CD8-positive, alpha-beta memory T cell (primary cell): ENCODE measurements at regions not wholly inside any gene's neighbourhood (a gene's known extent, or its start where the extent isn't known, plus 50 kb on each side); places are given as distances from the start of the nearest gene placed in this dataset.
"Not testable (repeated sequence)": the region's sequence is repeated elsewhere in the genome, so short reads cannot be mapped to it uniquely, and the experiment has no call there.

Experiments used
- CTCF ChIA-PET: fragments of 350-600 bp; sonication (Branson Sonifier 250); formaldehyde crosslinking; loops from one replicate; lab custom pipeline; 2021; ENCODE audit warnings: antibody characterized with exemption; lab: Charles Lee
- POLR2A ChIA-PET: fragments of 350-600 bp; sonication (Branson Sonifier 250); formaldehyde crosslinking; loops from one replicate; lab custom pipeline; 2021; ENCODE audit warnings: antibody characterized with exemption; lab: Charles Lee
- DNase-seq, 5 donors: peaks; one replicate each; pipeline versions ENCODE4 v3.0.0 to v3.0.0-alpha.2; 2020 to 2022; ENCODE audit warnings: mixed read lengths in 1 of 5
- H3K27ac ChIP-seq: one replicate; pipeline ENCODE4 v1.7.0; 2013; ENCODE audit warnings: low read depth, mild to moderate bottlenecking, low read length, moderate library complexity
- H3K27me3 ChIP-seq: 2 replicates; pipeline ENCODE4 v1.7.0; 2013; ENCODE audit warnings: low read length, mild to moderate bottlenecking; ENCODE audit not compliant: insufficient read depth, poor library complexity, severe bottlenecking
- H3K36me3 ChIP-seq: 2 replicates; pipeline ENCODE4 v1.7.0; 2013; ENCODE audit warnings: mild to moderate bottlenecking, low read length, moderate library complexity; ENCODE audit not compliant: insufficient read depth
- H3K4me1 ChIP-seq: 2 replicates; pipeline ENCODE4 v1.7.0; 2013; ENCODE audit warnings: mild to moderate bottlenecking, low read length, moderate library complexity; ENCODE audit not compliant: insufficient read depth
- H3K4me3 ChIP-seq: 2 replicates; pipeline ENCODE4 v1.7.0; 2013; ENCODE audit warnings: mild to moderate bottlenecking, low read length
- H3K9me3 ChIP-seq: 2 replicates; pipeline ENCODE4 v1.7.0; 2013; ENCODE audit warnings: mild to moderate bottlenecking, low read length
- H3K27ac Mint-ChIP-seq, 8 donors: one replicate each; pipeline ENCODE4 v1.8.0; 2020 to 2021; ENCODE audit warnings: mixed read lengths in 8 of 8, mild to moderate bottlenecking in 6 of 8, inconsistent platforms in 3 of 8, moderate library complexity in 3 of 8
- H3K27me3 Mint-ChIP-seq, 2 donors: one replicate each; pipeline ENCODE4 v1.8.0; 2020 to 2021; ENCODE audit warnings: mixed read lengths in 2 of 2, mild to moderate bottlenecking in 1 of 2, moderate library complexity in 1 of 2
- H3K36me3 Mint-ChIP-seq, 3 donors: one replicate each; pipeline ENCODE4 v1.8.0; 2020 to 2021; ENCODE audit warnings: mixed read lengths in 3 of 3, inconsistent platforms in 1 of 3, mild to moderate bottlenecking in 1 of 3
- H3K4me1 Mint-ChIP-seq, 3 donors: one replicate each; pipeline ENCODE4 v1.8.0; 2020 to 2021; ENCODE audit warnings: mixed read lengths in 3 of 3, inconsistent platforms in 1 of 3, mild to moderate bottlenecking in 1 of 3
- H3K4me3 Mint-ChIP-seq, 7 donors: one replicate each; pipeline ENCODE4 v1.8.0; 2020 to 2021; ENCODE audit warnings: mixed read lengths in 7 of 7, mild to moderate bottlenecking in 6 of 7, moderate library complexity in 4 of 7, inconsistent platforms in 2 of 7
- H3K9me3 Mint-ChIP-seq, 5 donors: one replicate each; pipeline ENCODE4 v1.8.0; 2020 to 2022; ENCODE audit warnings: mixed read lengths in 5 of 5, mild to moderate bottlenecking in 3 of 5, moderate library complexity in 2 of 5, inconsistent platforms in 1 of 5

DNA sequence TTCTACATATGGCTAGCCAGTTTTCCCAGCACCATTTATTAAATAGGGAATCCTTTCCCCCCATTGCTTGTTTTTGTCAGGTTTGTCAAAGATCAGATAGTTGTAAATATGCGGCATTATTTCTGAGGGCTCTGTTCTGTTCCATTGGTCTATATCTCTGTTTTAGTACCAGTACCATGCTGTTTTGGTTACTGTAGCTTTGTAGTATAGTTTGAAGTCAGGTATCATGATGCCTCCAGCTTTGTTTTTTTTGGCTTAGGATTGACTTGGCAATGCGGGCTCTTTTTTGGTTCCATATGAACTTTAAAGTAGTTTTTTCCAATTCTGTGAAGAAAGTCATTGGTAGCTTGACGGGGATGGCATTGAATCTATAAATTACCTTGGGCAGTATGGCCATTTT lies 60.0 kb upstream of the GPC3 start:
- H3K36me3 ChIP-seq, H3K4me3 Mint-ChIP-seq, H3K27me3 ChIP-seq, H3K4me3 ChIP-seq, H3K36me3 Mint-ChIP-seq, CTCF ChIA-PET, H3K27ac ChIP-seq, H3K9me3 Mint-ChIP-seq, POLR2A ChIA-PET, H3K4me1 Mint-ChIP-seq, H3K9me3 ChIP-seq, DNase-seq, H3K27ac Mint-ChIP-seq, H3K27me3 Mint-ChIP-seq, H3K4me1 ChIP-seq: not testable (repeated sequence)

DNA sequence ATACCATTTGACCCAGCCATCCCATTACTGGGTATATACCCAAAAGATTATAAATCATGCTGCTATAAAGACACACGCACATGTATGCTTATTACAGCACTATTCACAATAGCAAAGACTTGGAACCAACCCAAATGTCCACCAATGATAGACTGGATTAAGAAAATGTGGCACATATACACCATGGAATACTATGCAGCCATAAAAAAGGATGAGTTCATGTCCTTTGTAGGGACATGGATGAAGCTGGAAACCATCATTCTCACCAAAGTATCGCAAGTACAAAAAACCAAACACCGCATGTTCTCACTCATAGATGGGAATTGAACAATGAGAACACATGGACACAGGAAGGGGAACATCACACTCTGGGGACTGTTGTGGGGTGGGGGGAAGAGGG lies 81.7 kb upstream of the GPC3 start:
- H3K27ac Mint-ChIP-seq, H3K36me3 Mint-ChIP-seq, H3K36me3 ChIP-seq: not testable (repeated sequence)

DNA sequence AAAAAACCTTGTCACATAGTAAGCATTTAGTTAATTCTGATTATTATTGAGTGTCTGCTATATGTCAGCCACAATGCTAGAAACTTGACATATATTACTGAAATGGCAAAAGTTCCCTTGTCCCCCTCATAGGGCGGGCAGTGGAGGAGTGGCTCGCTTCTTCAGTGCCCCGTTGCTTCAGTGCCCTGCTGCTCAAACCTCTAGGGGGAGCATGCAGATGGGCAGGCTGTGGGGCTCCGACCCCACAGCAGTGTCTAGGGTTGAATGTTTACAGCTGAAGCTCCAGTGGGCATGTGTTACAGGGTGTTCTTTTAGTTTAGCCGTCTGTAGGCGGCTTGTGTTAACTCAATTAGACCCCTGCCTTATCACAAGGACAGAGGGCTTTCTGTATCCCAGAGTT lies 86.5 kb upstream of the GPC3 start:
- CTCF ChIA-PET, DNase-seq, H3K4me3 ChIP-seq, H3K27ac ChIP-seq, H3K36me3 ChIP-seq, H3K4me1 Mint-ChIP-seq, H3K4me1 ChIP-seq, H3K9me3 ChIP-seq, H3K4me3 Mint-ChIP-seq, H3K36me3 Mint-ChIP-seq, H3K27ac Mint-ChIP-seq, H3K9me3 Mint-ChIP-seq, H3K27me3 ChIP-seq, POLR2A ChIA-PET: not testable (repeated sequence)
- peaks cover 0 to 23% of the 10 kb centered on the region in 2 donors for H3K27me3 Mint-ChIP-seq

More for the DNA sequence above, 81.7 kb upstream of the GPC3 start:
- H3K27ac ChIP-seq, H3K4me3 ChIP-seq, H3K9me3 Mint-ChIP-seq, CTCF ChIA-PET, DNase-seq, H3K9me3 ChIP-seq, H3K4me1 Mint-ChIP-seq, H3K4me3 Mint-ChIP-seq, H3K27me3 ChIP-seq, POLR2A ChIA-PET, H3K4me1 ChIP-seq: not testable (repeated sequence)
- peaks cover 15 to 20% of the 10 kb centered on the region in 2 donors for H3K27me3 Mint-ChIP-seq

DNA sequence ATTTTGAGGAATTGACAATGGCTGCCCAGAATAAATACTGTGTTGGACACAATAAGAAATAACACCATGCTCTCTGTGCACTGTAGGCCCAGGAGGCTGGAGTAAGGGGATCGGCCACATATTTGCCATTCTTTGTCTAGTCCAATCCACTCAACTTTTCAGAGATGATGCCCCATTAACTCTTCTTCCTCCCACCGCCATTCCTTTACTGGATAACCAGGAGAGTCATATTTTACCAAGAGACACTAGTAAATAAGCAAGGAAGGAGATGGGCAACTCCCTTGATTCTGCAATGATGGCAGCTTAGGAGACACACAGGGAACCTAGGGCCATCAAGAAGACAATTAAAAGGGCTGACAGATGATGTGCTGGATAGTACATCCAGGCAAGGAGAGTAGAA lies 87.9 kb upstream of the GPC3 start:
- ChIA-PET CTCF (no interaction called here), POLR2A (no interaction called here)
- Mint-ChIP-seq H3K9me3 (peaks cover 0 to 3% (median 0%) of the 10 kb centered on the region in 5 donors), H3K4me3 (no peak overlapping the region), H3K36me3 (no peaks in the 10 kb centered on the region), H3K27ac (peak overlapping the region in 1 of 8 donors; percentile 40), H3K27me3 (peaks cover 2 to 21% of the 10 kb centered on the region in 2 donors), H3K4me1 (no peaks in the 10 kb centered on the region)
- Histone ChIP-seq H3K4me1 (no peaks in the 10 kb centered on the region), H3K4me3 (no peak overlapping the region), H3K9me3 (no peaks in the 10 kb centered on the region), H3K36me3 (no peaks in the 10 kb centered on the region), H3K27me3 (no peaks in the 10 kb centered on the region), H3K27ac (no peak overlapping the region)
- DNase-seq: no peak

DNA sequence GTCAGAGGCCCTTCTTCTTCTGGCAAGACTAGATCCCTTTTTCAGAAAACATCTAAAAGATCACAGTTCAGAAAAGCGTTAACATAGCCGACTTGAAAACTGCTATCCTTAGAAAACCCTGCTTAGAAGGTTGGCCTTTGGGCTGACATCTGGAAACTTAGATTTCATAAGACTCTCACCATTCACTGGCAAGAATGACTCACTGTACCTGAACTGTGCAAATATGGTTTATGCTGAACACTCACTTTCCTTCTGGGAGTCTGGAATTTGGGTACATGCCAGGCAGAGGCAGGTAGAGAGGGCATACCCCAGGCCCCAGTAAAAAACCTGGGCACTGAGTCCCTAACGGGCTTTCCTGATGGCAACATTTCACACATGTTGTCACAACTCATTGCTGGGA lies 88.8 kb upstream of the GPC3 start:
- Mint-ChIP-seq H3K4me1 (no peaks in the 10 kb centered on the region), H3K27me3 (peaks cover 10 to 23% of the 10 kb centered on the region in 2 donors), H3K4me3 (no peak overlapping the region), H3K9me3 (peaks cover 0 to 3% (median 0%) of the 10 kb centered on the region in 5 donors), H3K36me3 (no peaks in the 10 kb centered on the region), H3K27ac (no peak overlapping the region)
- H3K4me1 ChIP-seq: no peaks in the 10 kb centered on the region
- ChIA-PET POLR2A (no interaction called here), CTCF (no interaction called here)
- H3K27ac ChIP-seq: no peak overlapping the region
- H3K36me3 ChIP-seq: no peaks in the 10 kb centered on the region
- no peak overlapping the region for H3K4me3 ChIP-seq
- H3K9me3 ChIP-seq: no peaks in the 10 kb centered on the region
- no peak for DNase-seq
- H3K27me3 ChIP-seq: no peaks in the 10 kb centered on the region

DNA sequence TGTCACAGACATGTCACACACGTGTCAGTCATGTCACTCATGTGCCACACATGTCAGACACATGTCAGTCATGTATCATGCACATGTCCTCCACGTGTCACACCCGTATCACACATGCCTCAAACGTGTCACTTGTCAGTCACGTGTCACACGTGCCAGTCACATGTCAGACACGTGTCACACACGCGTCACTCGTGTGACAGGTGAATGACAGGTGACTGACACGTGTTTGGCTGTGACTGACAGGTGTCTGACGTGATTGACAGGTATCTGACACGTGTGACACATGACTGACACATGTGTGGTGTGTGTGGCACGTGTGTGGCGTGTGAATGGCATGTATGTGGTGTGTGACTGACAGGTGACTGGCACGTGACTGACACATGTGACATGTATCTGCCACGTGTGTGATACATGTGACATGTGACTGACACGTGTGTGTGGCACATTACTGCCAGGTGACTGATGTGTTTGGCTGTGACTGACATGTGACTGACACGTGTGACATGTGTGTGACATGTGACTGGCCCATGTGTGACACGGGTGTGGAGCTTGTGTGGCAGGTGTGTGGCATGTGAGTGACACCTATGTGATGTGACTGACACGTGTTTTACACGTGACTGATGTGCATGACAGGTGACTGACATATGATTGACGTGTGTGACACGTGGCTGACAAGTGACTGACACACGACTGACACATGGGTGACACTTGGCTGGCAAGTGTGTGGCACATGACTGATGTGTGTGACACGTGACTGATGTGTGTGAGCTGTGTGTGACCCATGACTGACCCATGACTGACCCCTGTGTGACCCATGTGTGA lies 90.7 kb upstream of the GPC3 start:
- Histone ChIP-seq H3K27me3 (no peaks in the 10 kb centered on the region), H3K4me3 (no peak overlapping the region), H3K4me1 (no peaks in the 10 kb centered on the region), H3K36me3 (no peaks in the 10 kb centered on the region), H3K9me3 (no peaks in the 10 kb centered on the region), H3K27ac (no peak overlapping the region)
- Mint-ChIP-seq H3K27ac (no peak overlapping the region), H3K27me3 (peaks cover 17 to 20% of the 10 kb centered on the region in 2 donors), H3K4me1 (no peaks in the 10 kb centered on the region), H3K4me3 (no peak overlapping the region), H3K36me3 (no peaks in the 10 kb centered on the region), H3K9me3 (peaks cover 0 to 3% (median 0%) of the 10 kb centered on the region in 5 donors)
- POLR2A ChIA-PET: no interaction called here
- CTCF ChIA-PET: no interaction called here
- DNase-seq: no peak

DNA sequence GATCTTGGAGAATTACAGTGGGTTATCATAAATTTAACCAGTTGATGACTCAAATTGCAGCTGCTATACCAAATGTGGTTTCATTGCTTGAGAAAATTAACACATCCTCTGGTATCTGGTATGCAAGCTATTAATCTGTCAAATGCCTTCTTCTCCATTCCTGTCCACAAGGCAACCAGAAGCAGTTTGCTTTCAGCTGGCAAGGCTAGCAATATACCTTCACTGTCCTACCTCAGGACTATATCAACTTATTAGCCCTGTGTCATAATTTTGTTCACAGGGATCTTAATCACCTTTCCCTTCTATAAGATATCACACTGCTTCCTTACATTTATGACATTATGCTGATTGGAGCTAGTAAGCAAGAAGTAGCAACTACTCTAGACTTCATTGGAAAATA lies 110.0 kb upstream of the GPC3 start:
- H3K27me3 ChIP-seq: no peaks in the 10 kb centered on the region
- ChIA-PET CTCF (no interaction called here), POLR2A (no interaction called here)
- peaks cover 0 to 3% (median 0%) of the 10 kb centered on the region in 3 donors for H3K36me3 Mint-ChIP-seq
- no peak overlapping the region for H3K4me3 Mint-ChIP-seq
- H3K36me3 ChIP-seq: no peaks in the 10 kb centered on the region
- no peak overlapping the region for H3K27ac ChIP-seq
- DNase-seq: no peak
- peaks cover 0 to 5% (median 0%) of the 10 kb centered on the region in 5 donors for H3K9me3 Mint-ChIP-seq
- H3K9me3 ChIP-seq: no peaks in the 10 kb centered on the region
- H3K27me3 Mint-ChIP-seq: peaks cover 0 to 10% of the 10 kb centered on the region in 2 donors
- no peaks in the 10 kb centered on the region for H3K4me1 ChIP-seq
- H3K27ac Mint-ChIP-seq: no peak overlapping the region
- no peak overlapping the region for H3K4me3 ChIP-seq
- no peaks in the 10 kb centered on the region for H3K4me1 Mint-ChIP-seq

DNA sequence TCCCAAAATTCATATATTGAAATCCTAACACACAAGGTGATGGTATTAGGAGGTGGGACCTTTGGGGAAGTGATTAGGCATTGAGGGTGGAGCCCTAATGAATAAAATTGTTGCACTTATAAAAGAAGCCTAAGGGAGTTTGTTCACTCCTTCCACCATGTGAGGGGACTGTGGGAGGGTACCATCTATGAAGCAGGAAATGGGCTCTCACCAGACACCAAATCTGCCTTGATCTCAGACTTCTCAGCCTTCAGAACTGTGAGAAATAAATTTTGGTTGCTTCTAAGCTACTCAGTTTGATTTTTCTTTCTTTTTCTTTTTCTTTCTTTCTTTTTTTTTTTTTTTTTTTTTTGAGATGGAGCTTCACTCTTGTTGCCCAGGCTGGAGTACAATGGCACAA lies 116.2 kb upstream of the GPC3 start:
- peaks cover 0 to 3% (median 0%) of the 10 kb centered on the region in 3 donors for H3K36me3 Mint-ChIP-seq
- H3K27ac Mint-ChIP-seq: no peak overlapping the region
- no peaks in the 10 kb centered on the region for H3K36me3 ChIP-seq
- no peak overlapping the region for H3K27ac ChIP-seq
- H3K4me3 Mint-ChIP-seq: no peak overlapping the region
- no peaks in the 10 kb centered on the region for H3K4me1 ChIP-seq
- peaks cover 0 to 7% of the 10 kb centered on the region in 2 donors for H3K27me3 Mint-ChIP-seq
- H3K9me3 ChIP-seq: no peaks in the 10 kb centered on the region
- peaks cover 0 to 4% (median 0%) of the 10 kb centered on the region in 5 donors for H3K9me3 Mint-ChIP-seq
- ChIA-PET POLR2A (no interaction called here), CTCF (no interaction called here)
- DNase-seq: no peak
- no peaks in the 10 kb centered on the region for H3K27me3 ChIP-seq
- no peak overlapping the region for H3K4me3 ChIP-seq
- no peaks in the 10 kb centered on the region for H3K4me1 Mint-ChIP-seq
